ENCODE measurements at regions not wholly inside any gene's neighbourhood (a gene's known extent, or its start where the extent isn't known, plus 50 kb on each side); places are given as distances from the start of the nearest gene placed in this dataset.

DNA sequence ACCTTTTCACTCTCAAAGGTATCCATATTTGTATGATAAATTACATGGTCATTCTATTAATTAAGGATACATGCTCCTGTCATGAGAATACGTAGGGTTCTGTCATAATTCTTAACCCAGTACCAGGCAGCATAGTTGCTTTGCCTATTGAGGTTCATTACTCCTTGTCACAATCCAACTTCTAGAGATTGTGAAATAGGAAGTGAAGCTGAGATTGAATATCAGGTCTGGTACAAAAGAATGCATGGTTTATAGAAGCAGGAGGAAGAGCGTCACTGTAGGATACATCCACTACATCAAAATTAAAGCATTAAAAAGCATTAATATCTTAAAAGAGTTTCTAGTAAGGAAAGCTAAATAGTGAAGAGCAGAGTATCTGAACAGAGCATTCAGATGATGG lies 647.0 kb downstream of the IQCM start:
- POLR2A ChIA-PET, result no interaction called here
- ATAC-seq, result no peak
- CTCF ChIA-PET, result no interaction called here

DNA sequence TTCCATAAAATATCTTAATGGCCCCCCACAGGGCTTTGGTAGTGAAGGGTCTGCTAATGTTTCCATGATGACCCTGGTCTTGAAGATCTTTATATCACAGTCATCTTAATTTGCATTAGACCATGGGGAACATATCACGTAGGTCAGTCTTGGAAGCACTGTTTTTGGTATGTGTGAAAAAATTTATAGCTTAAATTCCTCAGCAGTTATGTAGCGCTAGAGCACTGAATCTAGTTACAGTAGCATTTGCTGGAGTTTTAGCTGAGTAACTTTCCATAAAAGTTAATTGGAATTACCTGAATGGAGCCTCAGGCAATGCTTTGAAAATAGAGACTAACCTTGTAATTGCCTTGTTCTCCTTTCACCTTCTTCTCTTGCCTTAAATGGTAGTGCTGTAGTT lies 648.8 kb downstream of the IQCM start:
- Histone ChIP-seq H3K4me3 (no peak overlapping the region), H3K27ac (no peak overlapping the region), H3K4me2 (no peak overlapping the region), H3K9me3 (no peaks in the 10 kb centered on the region), H3K4me1 (no peaks in the 10 kb centered on the region)
- ChIA-PET CTCF (no interaction called here), POLR2A (no interaction called here)
- no peak for DNase-seq (ENCODE audit: low read depth in 1 of 2, low spot score in 1 of 2)
- no peak for ATAC-seq
- TF ChIP-seq ZNF302 (CRISPR knock-in tag; IDR thresholded peaks at IDR 0.05) (no peak), FOSB (CRISPR knock-in tag; IDR thresholded peaks at IDR 0.05) (no peak)
- no peak for FAIRE-seq
- WGBS (ENCODE audit: missing lambda C conversion rate), result 35% methylated on average over 2 of the region's 2 CpGs

More for the DNA sequence above, 647.0 kb downstream of the IQCM start:
- Histone ChIP-seq H3K4me3 (no peak overlapping the region), H3K4me1 (no peaks in the 10 kb centered on the region), H3K9me3 (no peaks in the 10 kb centered on the region), H3K27ac (no peak overlapping the region), H3K4me2 (no peak overlapping the region)
- FAIRE-seq, result no peak
- 58% methylated on average over 2 of the region's 2 CpGs for WGBS (ENCODE audit: missing lambda C conversion rate)
- no peak for DNase-seq (ENCODE audit: low read depth in 1 of 2, low spot score in 1 of 2)
- no peak for TF ChIP-seq ZC3H11A (IDR thresholded peaks at IDR 0.05)
- no peak for TF ChIP-seq GATA3 (IDR thresholded peaks at IDR 0.05; ENCODE audit: borderline replicate concordance)
- TF ChIP-seq SREBF2 (IDR thresholded peaks at IDR 0.05), result no peak
- no peak for TF ChIP-seq MYC (IDR thresholded peaks at IDR 0.05; ENCODE audit: borderline replicate concordance, low read length)
- TF ChIP-seq CBX8 (IDR thresholded peaks at IDR 0.05), result no peak
- no peak for TF ChIP-seq MAZ (IDR thresholded peaks at IDR 0.05; ENCODE audit: borderline replicate concordance, low read depth, low read length)
- no peak for TF ChIP-seq HOXA7 (CRISPR knock-in tag; IDR thresholded peaks at IDR 0.05)
- TF ChIP-seq, protein P1, sequence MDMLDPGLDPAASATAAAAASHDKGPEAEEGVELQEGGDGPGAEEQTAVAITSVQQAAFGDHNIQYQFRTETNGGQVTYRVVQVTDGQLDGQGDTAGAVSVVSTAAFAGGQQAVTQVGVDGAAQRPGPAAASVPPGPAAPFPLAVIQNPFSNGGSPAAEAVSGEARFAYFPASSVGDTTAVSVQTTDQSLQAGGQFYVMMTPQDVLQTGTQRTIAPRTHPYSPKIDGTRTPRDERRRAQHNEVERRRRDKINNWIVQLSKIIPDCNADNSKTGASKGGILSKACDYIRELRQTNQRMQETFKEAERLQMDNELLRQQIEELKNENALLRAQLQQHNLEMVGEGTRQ (IDR thresholded peaks at IDR 0.05), result no peak
- TF ChIP-seq, protein P2, sequence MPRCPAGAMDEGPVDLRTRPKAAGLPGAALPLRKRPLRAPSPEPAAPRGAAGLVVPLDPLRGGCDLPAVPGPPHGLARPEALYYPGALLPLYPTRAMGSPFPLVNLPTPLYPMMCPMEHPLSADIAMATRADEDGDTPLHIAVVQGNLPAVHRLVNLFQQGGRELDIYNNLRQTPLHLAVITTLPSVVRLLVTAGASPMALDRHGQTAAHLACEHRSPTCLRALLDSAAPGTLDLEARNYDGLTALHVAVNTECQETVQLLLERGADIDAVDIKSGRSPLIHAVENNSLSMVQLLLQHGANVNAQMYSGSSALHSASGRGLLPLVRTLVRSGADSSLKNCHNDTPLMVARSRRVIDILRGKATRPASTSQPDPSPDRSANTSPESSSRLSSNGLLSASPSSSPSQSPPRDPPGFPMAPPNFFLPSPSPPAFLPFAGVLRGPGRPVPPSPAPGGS (IDR thresholded peaks at IDR 0.05), result no peak
- TF ChIP-seq, protein P3, sequence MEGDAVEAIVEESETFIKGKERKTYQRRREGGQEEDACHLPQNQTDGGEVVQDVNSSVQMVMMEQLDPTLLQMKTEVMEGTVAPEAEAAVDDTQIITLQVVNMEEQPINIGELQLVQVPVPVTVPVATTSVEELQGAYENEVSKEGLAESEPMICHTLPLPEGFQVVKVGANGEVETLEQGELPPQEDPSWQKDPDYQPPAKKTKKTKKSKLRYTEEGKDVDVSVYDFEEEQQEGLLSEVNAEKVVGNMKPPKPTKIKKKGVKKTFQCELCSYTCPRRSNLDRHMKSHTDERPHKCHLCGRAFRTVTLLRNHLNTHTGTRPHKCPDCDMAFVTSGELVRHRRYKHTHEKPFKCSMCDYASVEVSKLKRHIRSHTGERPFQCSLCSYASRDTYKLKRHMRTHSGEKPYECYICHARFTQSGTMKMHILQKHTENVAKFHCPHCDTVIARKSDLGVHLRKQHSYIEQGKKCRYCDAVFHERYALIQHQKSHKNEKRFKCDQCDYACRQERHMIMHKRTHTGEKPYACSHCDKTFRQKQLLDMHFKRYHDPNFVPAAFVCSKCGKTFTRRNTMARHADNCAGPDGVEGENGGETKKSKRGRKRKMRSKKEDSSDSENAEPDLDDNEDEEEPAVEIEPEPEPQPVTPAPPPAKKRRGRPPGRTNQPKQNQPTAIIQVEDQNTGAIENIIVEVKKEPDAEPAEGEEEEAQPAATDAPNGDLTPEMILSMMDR (IDR thresholded peaks at IDR 0.05), result no peak
- no peak for TF ChIP-seq KDM1A (IDR thresholded peaks at IDR 0.05; ENCODE audit: low read depth)
- no peak for TF ChIP-seq EHMT2 (IDR thresholded peaks at IDR 0.05; ENCODE audit: low read depth)
- TF ChIP-seq EP300 (IDR thresholded peaks at IDR 0.05), result no peak
- no peak for TF ChIP-seq JUN (IDR thresholded peaks at IDR 0.05)
- TF ChIP-seq, protein P4, sequence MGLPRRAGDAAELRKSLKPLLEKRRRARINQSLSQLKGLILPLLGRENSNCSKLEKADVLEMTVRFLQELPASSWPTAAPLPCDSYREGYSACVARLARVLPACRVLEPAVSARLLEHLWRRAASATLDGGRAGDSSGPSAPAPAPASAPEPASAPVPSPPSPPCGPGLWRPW (IDR thresholded peaks at IDR 0.05), result no peak
- no peak for TF ChIP-seq FOSB (CRISPR knock-in tag; IDR thresholded peaks at IDR 0.05)
- TF ChIP-seq CHD4 (IDR thresholded peaks at IDR 0.05; ENCODE audit: borderline replicate concordance), result no peak
- no peak for TF ChIP-seq HOXB13 (CRISPR knock-in tag; IDR thresholded peaks at IDR 0.05; ENCODE audit: low read depth)
- TF ChIP-seq, protein P5, sequence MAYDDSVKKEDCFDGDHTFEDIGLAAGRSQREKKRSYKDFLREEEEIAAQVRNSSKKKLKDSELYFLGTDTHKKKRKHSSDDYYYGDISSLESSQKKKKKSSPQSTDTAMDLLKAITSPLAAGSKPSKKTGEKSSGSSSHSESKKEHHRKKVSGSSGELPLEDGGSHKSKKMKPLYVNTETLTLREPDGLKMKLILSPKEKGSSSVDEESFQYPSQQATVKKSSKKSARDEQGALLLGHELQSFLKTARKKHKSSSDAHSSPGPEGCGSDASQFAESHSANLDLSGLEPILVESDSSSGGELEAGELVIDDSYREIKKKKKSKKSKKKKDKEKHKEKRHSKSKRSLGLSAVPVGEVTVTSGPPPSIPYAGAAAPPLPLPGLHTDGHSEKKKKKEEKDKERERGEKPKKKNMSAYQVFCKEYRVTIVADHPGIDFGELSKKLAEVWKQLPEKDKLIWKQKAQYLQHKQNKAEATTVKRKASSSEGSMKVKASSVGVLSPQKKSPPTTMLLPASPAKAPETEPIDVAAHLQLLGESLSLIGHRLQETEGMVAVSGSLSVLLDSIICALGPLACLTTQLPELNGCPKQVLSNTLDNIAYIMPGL (CRISPR knock-in tag; IDR thresholded peaks at IDR 0.05; ENCODE audit: borderline replicate concordance), result no peak
- TF ChIP-seq, protein P6, sequence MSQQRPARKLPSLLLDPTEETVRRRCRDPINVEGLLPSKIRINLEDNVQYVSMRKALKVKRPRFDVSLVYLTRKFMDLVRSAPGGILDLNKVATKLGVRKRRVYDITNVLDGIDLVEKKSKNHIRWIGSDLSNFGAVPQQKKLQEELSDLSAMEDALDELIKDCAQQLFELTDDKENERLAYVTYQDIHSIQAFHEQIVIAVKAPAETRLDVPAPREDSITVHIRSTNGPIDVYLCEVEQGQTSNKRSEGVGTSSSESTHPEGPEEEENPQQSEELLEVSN (IDR thresholded peaks at IDR 0.05; ENCODE audit: borderline replicate concordance, low read depth), result no peak
